Ovary (tissue), 3 donors: ENCODE measurements at regions not wholly inside any gene's neighbourhood (a gene's known extent, or its start where the extent isn't known, plus 50 kb on each side); places are given as distances from the start of the nearest gene placed in this dataset.

Experiments used
- CTCF ChIP-seq, 3 donors: fragments of 450-650 bp in 2 of 3; fragments of 200-600 bp in 1 of 3; IDR thresholded peaks; one replicate each; pipeline versions ENCODE4 v1.5.1 to v1.8.0; 2016 to 2022; ENCODE audit warnings: antibody characterized with exemption in 3 of 3, mild to moderate bottlenecking in 1 of 3
- EP300 ChIP-seq: sonication (generic); formaldehyde crosslinking; IDR thresholded peaks from one replicate; pipeline ENCODE4 v1.6.1; 2017; ENCODE audit warnings: antibody characterized with exemption
- POLR2A ChIP-seq: fragments of 450-650 bp; IDR thresholded peaks from one replicate; pipeline ENCODE4 v1.6.1; 2017; ENCODE audit warnings: antibody characterized with exemption, mild to moderate bottlenecking, moderate library complexity
- donor health status: DM: no; HTN: no; CAD: no.

GRCh38 chr6:40815731-40816130, 223.3 kb downstream of the UNC5CL start:
- TF ChIP-seq CTCF (IDR thresholded peaks at IDR 0.05) (no peak), POLR2A (no peak), EP300 (no peak)
